Chondrocyte (in vitro differentiated cells): ENCODE measurements at regions not wholly inside any gene's neighbourhood (a gene's known extent, or its start where the extent isn't known, plus 50 kb on each side); places are given as distances from the start of the nearest gene placed in this dataset.
A peak's percentile ranks its signal among the peaks of the same experiment; 100 is the strongest.

ENCODE experiments used
- DNase-seq: peaks from one replicate; pipeline ENCODE4 v3.0.0; 2021; ENCODE audit warnings: mixed read lengths, low spot score
- H3K27ac Mint-ChIP-seq: one replicate; pipeline ENCODE4 v1.8.0; 2021; ENCODE audit warnings: mild to moderate bottlenecking, moderate library complexity, mixed read lengths; ENCODE audit not compliant: unreplicated experiment
- H3K27me3 Mint-ChIP-seq: 2 replicates; pipeline ENCODE4 v1.8.0; 2021; ENCODE audit warnings: low read depth, mixed read lengths
- H3K36me3 Mint-ChIP-seq: 2 replicates; pipeline ENCODE4 v1.8.0; 2021; ENCODE audit warnings: low read depth, mixed read lengths
- H3K4me1 Mint-ChIP-seq: 2 replicates; pipeline ENCODE4 v1.8.0; 2021; ENCODE audit warnings: low read depth, mild to moderate bottlenecking, mixed read lengths
- H3K4me3 Mint-ChIP-seq: one replicate; pipeline ENCODE4 v1.8.0; 2021; ENCODE audit warnings: mild to moderate bottlenecking, moderate library complexity, mixed read lengths; ENCODE audit not compliant: unreplicated experiment
- H3K9me3 Mint-ChIP-seq: 2 replicates; pipeline ENCODE4 v1.8.0; 2021; ENCODE audit warnings: low read depth, mixed read lengths
- TF ChIP-seq, protein P1 (sequence below): fragments of 200-600 bp; sonication (generic); IDR thresholded peaks from 2 replicates; pipeline ENCODE4 v1.5.0; 2021; ENCODE audit warnings: antibody characterized with exemption, mild to moderate bottlenecking, moderate library complexity

DNA sequence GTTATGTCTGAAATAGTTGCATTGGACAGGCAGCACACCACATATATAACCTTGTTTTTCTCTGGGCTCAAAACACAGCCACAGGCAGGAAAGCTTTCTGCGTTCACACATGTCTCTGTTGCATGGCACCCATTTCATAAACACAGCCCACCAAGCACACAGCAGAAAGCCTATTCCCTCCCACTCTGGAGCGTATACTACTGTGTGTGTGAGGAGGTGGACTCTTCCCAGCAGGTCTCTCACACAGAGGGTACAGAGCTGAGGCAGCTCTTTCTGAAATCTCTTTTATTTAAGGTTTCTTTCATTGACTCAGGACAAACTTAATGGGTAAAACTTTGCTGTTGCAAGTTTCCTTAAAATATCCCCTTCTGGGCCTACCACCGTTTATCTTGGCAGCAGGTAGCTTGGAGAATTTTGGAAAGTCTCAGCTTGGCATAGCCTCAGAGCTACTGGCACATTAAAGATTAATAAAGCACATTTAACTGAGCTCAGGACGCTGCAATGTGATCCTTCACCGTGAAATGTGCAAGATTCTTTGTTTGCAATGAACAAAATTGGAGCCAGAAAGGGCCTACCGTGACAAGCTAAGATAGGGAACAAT is 105.1 kb upstream of the NCKAP5 start:
- peaks cover 2% of the 10 kb centered on the region for H3K36me3 Mint-ChIP-seq
- TF ChIP-seq, protein P1, sequence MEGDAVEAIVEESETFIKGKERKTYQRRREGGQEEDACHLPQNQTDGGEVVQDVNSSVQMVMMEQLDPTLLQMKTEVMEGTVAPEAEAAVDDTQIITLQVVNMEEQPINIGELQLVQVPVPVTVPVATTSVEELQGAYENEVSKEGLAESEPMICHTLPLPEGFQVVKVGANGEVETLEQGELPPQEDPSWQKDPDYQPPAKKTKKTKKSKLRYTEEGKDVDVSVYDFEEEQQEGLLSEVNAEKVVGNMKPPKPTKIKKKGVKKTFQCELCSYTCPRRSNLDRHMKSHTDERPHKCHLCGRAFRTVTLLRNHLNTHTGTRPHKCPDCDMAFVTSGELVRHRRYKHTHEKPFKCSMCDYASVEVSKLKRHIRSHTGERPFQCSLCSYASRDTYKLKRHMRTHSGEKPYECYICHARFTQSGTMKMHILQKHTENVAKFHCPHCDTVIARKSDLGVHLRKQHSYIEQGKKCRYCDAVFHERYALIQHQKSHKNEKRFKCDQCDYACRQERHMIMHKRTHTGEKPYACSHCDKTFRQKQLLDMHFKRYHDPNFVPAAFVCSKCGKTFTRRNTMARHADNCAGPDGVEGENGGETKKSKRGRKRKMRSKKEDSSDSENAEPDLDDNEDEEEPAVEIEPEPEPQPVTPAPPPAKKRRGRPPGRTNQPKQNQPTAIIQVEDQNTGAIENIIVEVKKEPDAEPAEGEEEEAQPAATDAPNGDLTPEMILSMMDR, result no peak
- H3K4me3 Mint-ChIP-seq, result peak overlapping the region; percentile 73
- DNase-seq, result no peak
- H3K27me3 Mint-ChIP-seq, result no peaks in the 10 kb centered on the region
- peaks cover 10% of the 10 kb centered on the region for H3K9me3 Mint-ChIP-seq
- peaks cover 54% of the 10 kb centered on the region for H3K4me1 Mint-ChIP-seq
- peak overlapping the region; percentile 95 for H3K27ac Mint-ChIP-seq

- Mint-ChIP-seq H3K4me3 (peak overlapping the region; percentile 73), H3K9me3 (peaks cover 6% of the 10 kb centered on the region), H3K36me3 (no peaks in the 10 kb centered on the region), H3K27me3 (no peaks in the 10 kb centered on the region), H3K4me1 (peaks cover 58% of the 10 kb centered on the region), H3K27ac (peak overlapping the region; percentile 95)
- DNase-seq, result no peak
- TF ChIP-seq, protein P1, result no peak
Observed at GRCh38 chr2:133674066-133674432, 105.8 kb upstream of the NCKAP5 start.

- no peak for DNase-seq
- H3K9me3 Mint-ChIP-seq, result peaks cover 1% of the 10 kb centered on the region
- H3K27me3 Mint-ChIP-seq, result no peaks in the 10 kb centered on the region
- TF ChIP-seq, protein P1, result no peak
- peak overlapping the region; percentile 95 for H3K27ac Mint-ChIP-seq
- no peaks in the 10 kb centered on the region for H3K36me3 Mint-ChIP-seq
- H3K4me1 Mint-ChIP-seq, result peaks cover 59% of the 10 kb centered on the region
- H3K4me3 Mint-ChIP-seq, result peak overlapping the region; percentile 73
Observed at GRCh38 chr2:133674433-133675331, 106.4 kb upstream of the NCKAP5 start.

DNA sequence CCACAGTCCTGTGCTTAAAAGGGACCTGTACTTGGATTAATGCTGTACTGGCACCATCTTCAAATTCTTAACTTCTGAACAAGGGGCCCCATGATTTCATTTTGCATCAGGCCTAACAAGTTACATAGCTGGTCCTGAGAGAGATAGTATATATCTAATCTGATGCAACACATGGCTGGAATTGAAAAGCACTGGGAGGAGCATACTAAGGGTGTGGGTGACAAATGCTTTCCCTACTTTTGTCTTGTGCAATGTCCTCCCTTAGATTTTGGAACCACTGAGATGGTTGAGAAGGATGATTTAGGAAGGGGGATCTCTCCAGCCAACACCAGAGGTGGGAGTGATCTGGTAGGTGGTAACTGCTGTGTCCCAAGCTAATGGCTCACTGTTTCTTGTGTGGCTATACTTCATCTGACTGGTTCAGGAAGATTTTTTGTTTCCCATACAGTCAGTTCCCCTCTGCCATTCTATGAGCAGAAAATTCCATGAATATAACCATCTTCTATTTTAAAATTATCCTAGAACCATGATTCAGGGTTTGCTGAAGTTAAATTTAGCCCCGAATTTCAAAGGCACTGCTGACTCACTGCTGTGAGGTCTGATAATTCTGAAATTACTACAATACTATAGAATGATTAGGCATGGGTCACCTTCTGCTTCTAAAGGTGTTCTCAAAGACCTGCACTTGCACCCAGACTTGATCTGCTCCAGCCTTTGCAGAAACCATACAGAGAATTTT is 108.3 kb upstream of the NCKAP5 start:
- no peak for DNase-seq
- Mint-ChIP-seq H3K9me3 (no peaks in the 10 kb centered on the region), H3K27me3 (no peaks in the 10 kb centered on the region), H3K4me1 (peaks cover 59% of the 10 kb centered on the region), H3K36me3 (no peaks in the 10 kb centered on the region), H3K4me3 (no peak overlapping the region), H3K27ac (peak overlapping the region; percentile 85)
- TF ChIP-seq, protein P1, result no peak
